ENCODE measurements at regions not wholly inside any gene's neighbourhood (a gene's known extent, or its start where the extent isn't known, plus 50 kb on each side); places are given as distances from the start of the nearest gene placed in this dataset.
"Not testable (repeated sequence)": the region's sequence is repeated elsewhere in the genome, so short reads cannot be mapped to it uniquely, and the experiment has no call there.

GRCh38 chr3:5585085-5585484 lies 397.6 kb downstream of the EDEM1 start:
- TF ChIP-seq POLR2A (IDR thresholded peaks at IDR 0.05): no peak
- no peak for TF ChIP-seq CTCF (IDR thresholded peaks at IDR 0.05)
- Histone ChIP-seq H3K27me3 (no peaks in the 10 kb centered on the region), H3K4me1 (no peaks in the 10 kb centered on the region), H3K9me3 (no peaks in the 10 kb centered on the region), H3K36me3 (no peaks in the 10 kb centered on the region), H3K27ac (no peak overlapping the region), H3K4me3 (no peak overlapping the region)
- no peak for DNase-seq (ENCODE audit: low spot score in 2 of 2)
- intact Hi-C loops (cut with DNase I; ENCODE audit: low total_unique reads): no loop called here

GRCh38 chr3:5606884-5607472 lies 419.5 kb downstream of the EDEM1 start:
- H3K27me3 ChIP-seq: no peaks in the 10 kb centered on the region
- intact Hi-C loops (cut with DNase I; ENCODE audit: low total_unique reads): no loop called here
- TF ChIP-seq POLR2AphosphoS5 (IDR thresholded peaks at IDR 0.05): no peak
- no peak for TF ChIP-seq POLR2A (IDR thresholded peaks at IDR 0.05)
- no peak for TF ChIP-seq CTCF (IDR thresholded peaks at IDR 0.05)
- H3K4me3 ChIP-seq: no peak overlapping the region
- H3K9me3 ChIP-seq: peaks cover under 1 to 11% of the 10 kb centered on the region in 2 donors
- H3K36me3 ChIP-seq: no peaks in the 10 kb centered on the region
- no peaks in the 10 kb centered on the region for H3K4me1 ChIP-seq
- no peak overlapping the region for H3K27ac ChIP-seq
- DNase-seq (ENCODE audit: low spot score in 2 of 2): no peak

- intact Hi-C loops (cut with DNase I; ENCODE audit: low total_unique reads): no loop called here
- H3K36me3 ChIP-seq: no peaks in the 10 kb centered on the region
- no peaks in the 10 kb centered on the region for H3K4me1 ChIP-seq
- peaks cover 0 to 5% of the 10 kb centered on the region in 2 donors for H3K9me3 ChIP-seq
- H3K4me3 ChIP-seq: no peak overlapping the region
- no peaks in the 10 kb centered on the region for H3K27me3 ChIP-seq
- H3K27ac ChIP-seq: no peak overlapping the region
- no peak for DNase-seq (ENCODE audit: low spot score in 2 of 2)
- TF ChIP-seq POLR2A (IDR thresholded peaks at IDR 0.05): no peak
- TF ChIP-seq CTCF (IDR thresholded peaks at IDR 0.05): no peak
- no peak for TF ChIP-seq POLR2AphosphoS5 (IDR thresholded peaks at IDR 0.05)
Observed at GRCh38 chr3:5607581-5607980, 420.1 kb downstream of the EDEM1 start.

- H3K4me1 ChIP-seq; H3K9me3 ChIP-seq; H3K36me3 ChIP-seq; H3K27me3 ChIP-seq; H3K27ac ChIP-seq; DNase-seq (ENCODE audit: low spot score in 2 of 2); intact Hi-C loops (cut with DNase I; ENCODE audit: low total_unique reads); H3K4me3 ChIP-seq: not testable (repeated sequence)
Observed at GRCh38 chr3:5608971-5609370, 421.5 kb downstream of the EDEM1 start.

DNA sequence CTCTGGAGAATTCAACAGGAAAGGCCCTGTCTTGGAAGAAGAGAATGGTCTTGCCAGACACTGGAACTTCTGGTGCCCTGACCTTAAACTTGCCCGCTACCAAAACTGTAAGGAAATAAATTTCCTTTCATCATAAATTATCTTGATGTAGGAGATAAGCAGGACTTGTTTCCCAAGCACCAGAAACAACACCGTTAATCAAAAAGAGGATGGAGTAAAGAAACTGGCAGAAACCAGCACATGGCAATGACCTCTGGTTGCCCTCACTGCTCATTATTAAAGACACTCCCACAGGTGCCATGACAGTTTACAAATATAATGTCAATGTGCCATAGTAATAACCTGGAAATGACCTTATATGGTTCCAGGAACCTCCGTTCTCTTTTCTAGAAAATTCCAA lies 426.1 kb downstream of the EDEM1 start:
- intact Hi-C loops (cut with DNase I; ENCODE audit: low total_unique reads): no loop called here
- TF ChIP-seq POLR2AphosphoS5 (IDR thresholded peaks at IDR 0.05) (no peak), CTCF (IDR thresholded peaks at IDR 0.05) (no peak), POLR2A (IDR thresholded peaks at IDR 0.05) (no peak)

GRCh38 chr3:5616873-5617272 lies 429.4 kb downstream of the EDEM1 start:
- Histone ChIP-seq H3K4me1 (no peaks in the 10 kb centered on the region), H3K27ac (no peak overlapping the region), H3K4me3 (no peak overlapping the region), H3K36me3 (no peaks in the 10 kb centered on the region), H3K9me3 (peaks cover 0 to 2% of the 10 kb centered on the region in 2 donors), H3K27me3 (no peaks in the 10 kb centered on the region)
- no peak for TF ChIP-seq POLR2AphosphoS5 (IDR thresholded peaks at IDR 0.05)
- no peak for TF ChIP-seq CTCF (IDR thresholded peaks at IDR 0.05)
- TF ChIP-seq POLR2A (IDR thresholded peaks at IDR 0.05): no peak
- no peak for DNase-seq (ENCODE audit: low spot score in 2 of 2)
- intact Hi-C loops (cut with DNase I; ENCODE audit: low total_unique reads): no loop called here

More for the DNA sequence above, 426.1 kb downstream of the EDEM1 start:
- no peaks in the 10 kb centered on the region for H3K9me3 ChIP-seq
- H3K27me3 ChIP-seq: no peaks in the 10 kb centered on the region
- no peaks in the 10 kb centered on the region for H3K36me3 ChIP-seq
- no peak for DNase-seq (ENCODE audit: low spot score in 2 of 2)
- no peak overlapping the region for H3K4me3 ChIP-seq
- H3K27ac ChIP-seq: no peak overlapping the region
- H3K4me1 ChIP-seq: no peaks in the 10 kb centered on the region
